Sigmoid colon (tissue), 6 donors: ENCODE measurements at regions not wholly inside any gene's neighbourhood (a gene's known extent, or its start where the extent isn't known, plus 50 kb on each side); places are given as distances from the start of the nearest gene placed in this dataset.

Source experiments
- DNase-seq: peaks from one replicate; pipeline ENCODE4 v3.0.0-alpha.2; 2019
- H3K27ac ChIP-seq, 4 donors: fragments of 200-600 bp; sonication (generic); one replicate each; pipeline ENCODE4 v1.5.1; 2016 to 2019; ENCODE audit warnings: mild to moderate bottlenecking in 1 of 4
- H3K27me3 ChIP-seq, 3 donors: fragments of 200-600 bp; sonication (generic); one replicate each; pipeline ENCODE4 v1.5.1; 2019; ENCODE audit warnings: mild to moderate bottlenecking in 1 of 3
- H3K36me3 ChIP-seq, 4 donors: fragments of 200-600 bp; sonication (generic); one replicate each; pipeline ENCODE4 v1.5.1; 2016 to 2019
- H3K4me1 ChIP-seq, 4 donors: fragments of 200-600 bp; sonication (generic); one replicate each; pipeline ENCODE4 v1.5.1; 2017 to 2019
- H3K4me3 ChIP-seq, 4 donors: fragments of 200-600 bp; sonication (generic); one replicate each; pipeline ENCODE4 v1.5.1; 2017 to 2019; ENCODE audit warnings: mild to moderate bottlenecking in 2 of 4, moderate library complexity in 1 of 4
- H3K9me3 ChIP-seq, 4 donors: fragments of 200-600 bp in 3 of 4; sonication (generic) in 3 of 4; one replicate each; pipeline versions ENCODE4 v1.5.1 to v1.6.1; 2013 to 2019
- CTCF ChIP-seq, 4 experiments: fragments of 450-650 bp in 3 of 4; fragments of 200-600 bp in 1 of 4; IDR thresholded peaks; one replicate each; pipeline ENCODE4 v1.5.1; 2016 to 2019; ENCODE audit warnings: antibody characterized with exemption in 4 of 4, mild to moderate bottlenecking in 3 of 4, moderate library complexity in 2 of 4
- EP300 ChIP-seq, 4 donors: sonication (generic); formaldehyde crosslinking; IDR thresholded peaks; one replicate each; pipeline ENCODE4 v1.6.1; 2017; ENCODE audit warnings: antibody characterized with exemption in 4 of 4
- POLR2A ChIP-seq, 2 donors: fragments of 450-650 bp; IDR thresholded peaks; one replicate each; pipeline ENCODE4 v1.6.1; 2016; ENCODE audit warnings: antibody characterized with exemption in 2 of 2, mild to moderate bottlenecking in 2 of 2, moderate library complexity in 2 of 2
- POLR2AphosphoS5 ChIP-seq, 4 donors: sonication (generic); formaldehyde crosslinking; IDR thresholded peaks; one replicate each; pipeline ENCODE4 v1.6.1; 2017; ENCODE audit warnings: antibody characterized with exemption in 4 of 4
- WGBS, 2 donors: extraction: QIAGEN DNeasy Blood & Tissue Kit; methylation state at CpG; one replicate each; pipeline ENCODE4 v1.1.7; 2013; 5-methylcytosine and 5-hydroxymethylcytosine counted together
- intact Hi-C: fragments of 100-400 bp; cut with DNase I; formaldehyde crosslinking; loops from one replicate; pipeline ENCODE4 v1.15.1; 2023
- donor health status: healthy with polysubstance abuse.
- donor health status: healthy.

GRCh38 chr5:165119175-165119574 is 1613.8 kb downstream of the MAT2B start:
- H3K4me3 ChIP-seq, result no peak overlapping the region
- WGBS, 2 donors, result 67 to 71% methylated on average over 2 of the region's 2 CpGs
- no peaks in the 10 kb centered on the region for H3K9me3 ChIP-seq
- TF ChIP-seq POLR2AphosphoS5 (IDR thresholded peaks at IDR 0.05), result no peak
- TF ChIP-seq POLR2A (IDR thresholded peaks at IDR 0.05), result no peak
- no peak for TF ChIP-seq EP300 (IDR thresholded peaks at IDR 0.05)
- TF ChIP-seq CTCF (IDR thresholded peaks at IDR 0.05), result no peak
- no peak for DNase-seq
- intact Hi-C loops, result no loop called here
- no peaks in the 10 kb centered on the region for H3K36me3 ChIP-seq
- H3K27me3 ChIP-seq, result no peaks in the 10 kb centered on the region
- peaks cover 0 to 24% (median 19%) of the 10 kb centered on the region in 4 donors for H3K4me1 ChIP-seq
- H3K27ac ChIP-seq, result no peak overlapping the region

- H3K4me3 ChIP-seq, result no peak overlapping the region
- no peaks in the 10 kb centered on the region for H3K9me3 ChIP-seq
- intact Hi-C loops, result no loop called here
- DNase-seq, result no peak
- TF ChIP-seq POLR2AphosphoS5 (IDR thresholded peaks at IDR 0.05) (no peak), POLR2A (IDR thresholded peaks at IDR 0.05) (no peak), EP300 (IDR thresholded peaks at IDR 0.05) (no peak), CTCF (IDR thresholded peaks at IDR 0.05) (no peak)
- H3K27ac ChIP-seq, result no peak overlapping the region
- no peaks in the 10 kb centered on the region for H3K27me3 ChIP-seq
- peaks cover 0 to 9% (median 6%) of the 10 kb centered on the region in 4 donors for H3K4me1 ChIP-seq
- H3K36me3 ChIP-seq, result no peaks in the 10 kb centered on the region
- WGBS, 2 donors, result 45 to 65% methylated on average over 3 of the region's 3 CpGs
Observed at GRCh38 chr5:165126598-165126997, 1621.2 kb downstream of the MAT2B start.

- TF ChIP-seq POLR2A (IDR thresholded peaks at IDR 0.05) (no peak), POLR2AphosphoS5 (IDR thresholded peaks at IDR 0.05) (no peak), EP300 (IDR thresholded peaks at IDR 0.05) (no peak), CTCF (IDR thresholded peaks at IDR 0.05) (no peak)
- H3K9me3 ChIP-seq, result no peaks in the 10 kb centered on the region
- no peaks in the 10 kb centered on the region for H3K36me3 ChIP-seq
- intact Hi-C loops, result no loop called here
- no peaks in the 10 kb centered on the region for H3K27me3 ChIP-seq
- no peak overlapping the region for H3K4me3 ChIP-seq
- no peak for DNase-seq
- no peaks in the 10 kb centered on the region for H3K4me1 ChIP-seq
- WGBS, 2 donors, result 52 to 69% methylated on average over 2 of the region's 2 CpGs
- H3K27ac ChIP-seq, result no peak overlapping the region
Observed at GRCh38 chr5:165127941-165128340, 1622.5 kb downstream of the MAT2B start.

GRCh38 chr5:165130656-165131055 is 1625.2 kb downstream of the MAT2B start:
- TF ChIP-seq EP300 (IDR thresholded peaks at IDR 0.05), result no peak
- TF ChIP-seq CTCF (IDR thresholded peaks at IDR 0.05), result no peak
- TF ChIP-seq POLR2AphosphoS5 (IDR thresholded peaks at IDR 0.05), result no peak
- TF ChIP-seq POLR2A (IDR thresholded peaks at IDR 0.05), result no peak
- H3K9me3 ChIP-seq, result no peaks in the 10 kb centered on the region
- H3K4me3 ChIP-seq, result no peak overlapping the region
- WGBS, 2 donors, result 63 to 78% methylated on average over 4 of the region's 4 CpGs
- no peak overlapping the region for H3K27ac ChIP-seq
- no peaks in the 10 kb centered on the region for H3K4me1 ChIP-seq
- H3K36me3 ChIP-seq, result no peaks in the 10 kb centered on the region
- no peak for DNase-seq
- H3K27me3 ChIP-seq, result no peaks in the 10 kb centered on the region
- intact Hi-C loops, result no loop called here

- 76 to 83% methylated on average over 6 of the region's 6 CpGs for WGBS, 2 donors
- TF ChIP-seq EP300 (IDR thresholded peaks at IDR 0.05) (no peak), POLR2AphosphoS5 (IDR thresholded peaks at IDR 0.05) (no peak)
- Histone ChIP-seq H3K4me3 (no peak overlapping the region), H3K4me1 (peaks cover 0 to 8% (median 0%) of the 10 kb centered on the region in 4 donors), H3K27ac (no peak overlapping the region), H3K9me3 (no peaks in the 10 kb centered on the region), H3K36me3 (no peaks in the 10 kb centered on the region), H3K27me3 (no peaks in the 10 kb centered on the region)
- no peak for DNase-seq
- intact Hi-C loops, result no loop called here
Observed at GRCh38 chr5:165134155-165134554, 1628.7 kb downstream of the MAT2B start.
